ENCODE measurements at regions not wholly inside any gene's neighbourhood (a gene's known extent, or its start where the extent isn't known, plus 50 kb on each side); places are given as distances from the start of the nearest gene placed in this dataset.

DNA sequence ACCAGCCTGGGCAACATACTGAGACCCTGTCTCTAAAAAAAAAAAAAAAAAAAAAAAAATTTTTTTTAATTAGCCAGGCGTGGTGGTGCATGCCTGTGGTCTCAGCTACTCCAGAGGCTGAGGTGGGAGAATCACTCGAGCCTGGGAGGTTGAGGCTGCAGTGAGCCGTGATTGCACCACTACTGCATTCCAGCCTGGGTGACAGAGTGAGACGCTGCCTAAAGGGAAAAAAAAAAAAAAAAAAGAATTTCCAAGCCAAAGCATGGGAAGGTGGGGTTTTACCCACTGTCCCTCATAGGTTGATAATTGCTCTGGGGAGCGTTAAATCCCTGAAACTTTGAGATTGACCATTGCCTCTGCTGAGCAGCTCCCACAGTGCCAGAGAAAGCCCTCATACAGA, 427.5 kb downstream of the BCOR start:
- DNase-seq, result peak; percentile 28
- peaks cover 13% of the 10 kb centered on the region for H3F3A ChIP-seq (ENCODE audit: insufficient read depth)
- H3K9ac ChIP-seq, result no peak overlapping the region
- H3K9me3 ChIP-seq (ENCODE audit: low read depth), result no peaks in the 10 kb centered on the region
- no peak overlapping the region for H3K4me3 ChIP-seq
- no peak overlapping the region for H3K27ac ChIP-seq
- no peaks in the 10 kb centered on the region for H3K36me3 ChIP-seq (ENCODE audit: low read depth)
- WGBS, 2 experiments (ENCODE audit: low coverage in 1 of 2, low lambda C conversion rate in 2 of 2, missing lambda C conversion rate in 2 of 2), result 67 to 72% methylated on average over 3 to 5 of the region's 5 CpGs
- no peaks in the 10 kb centered on the region for H3K9me2 ChIP-seq (ENCODE audit: insufficient read depth)
- no peak for TF ChIP-seq EZH2 (IDR thresholded peaks at IDR 0.05; ENCODE audit: insufficient read depth, poor library complexity, severe bottlenecking)
- H2AFZ ChIP-seq, result no peak overlapping the region
- peaks cover 16% of the 10 kb centered on the region for H3K4me1 ChIP-seq (ENCODE audit: insufficient read depth)
- H3K27me3 ChIP-seq (replicated peaks; ENCODE audit: insufficient read depth), result no peaks in the 10 kb centered on the region
- in situ Hi-C loops (cut with MboI), result no loop called here
- H3K4me2 ChIP-seq (ENCODE audit: unreplicated experiment), result no peak overlapping the region
- H3K79me2 ChIP-seq (ENCODE audit: insufficient read depth), result no peaks in the 10 kb centered on the region
- no peaks in the 10 kb centered on the region for H4K20me1 ChIP-seq (ENCODE audit: insufficient read depth)

DNA sequence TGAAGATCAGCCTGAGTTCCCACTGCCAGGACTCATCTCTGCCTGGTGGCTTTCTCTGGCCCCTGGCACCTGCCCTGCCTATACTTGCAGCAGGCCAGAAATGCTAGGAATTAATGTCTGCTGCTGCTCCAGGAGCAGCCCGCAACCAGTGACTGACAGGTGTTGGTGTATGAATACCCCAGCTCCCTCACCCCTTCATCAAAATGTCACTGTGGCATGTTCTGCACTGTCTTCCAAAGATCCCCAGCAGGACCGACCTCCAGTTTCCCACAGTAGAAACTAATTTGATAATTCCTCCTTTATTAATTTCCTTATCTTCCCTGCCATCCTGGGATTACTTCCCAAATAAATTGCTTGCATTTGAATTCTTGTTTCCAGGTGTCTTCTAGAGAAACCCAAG, 425.4 kb downstream of the BCOR start:
- TF ChIP-seq EZH2phosphoT487 (IDR thresholded peaks at IDR 0.05; ENCODE audit: insufficient read depth, low read depth), result no peak
- no peak for TF ChIP-seq EZH2 (IDR thresholded peaks at IDR 0.05; ENCODE audit: insufficient read depth, poor library complexity, severe bottlenecking)
- Histone ChIP-seq H3K9me2 (ENCODE audit: insufficient read depth) (no peaks in the 10 kb centered on the region), H4K20me1 (ENCODE audit: insufficient read depth) (no peaks in the 10 kb centered on the region), H3K36me3 (ENCODE audit: low read depth) (no peaks in the 10 kb centered on the region), H3K27me3 (replicated peaks; ENCODE audit: insufficient read depth) (no peaks in the 10 kb centered on the region), H3K4me3 (no peak overlapping the region), H3K9ac (no peak overlapping the region), H3K27ac (no peak overlapping the region), H3K79me2 (ENCODE audit: insufficient read depth) (no peaks in the 10 kb centered on the region), H3K4me2 (ENCODE audit: unreplicated experiment) (no peak overlapping the region), H3K9me3 (ENCODE audit: low read depth) (no peaks in the 10 kb centered on the region), H2AFZ (no peak overlapping the region), H3K4me1 (ENCODE audit: insufficient read depth) (no peaks in the 10 kb centered on the region), H3F3A (ENCODE audit: insufficient read depth) (no peaks in the 10 kb centered on the region)
- WGBS, 2 experiments (ENCODE audit: low coverage in 1 of 2, low lambda C conversion rate in 2 of 2, missing lambda C conversion rate in 2 of 2), result 79 to 91% methylated on average over 2 of the region's 2 CpGs
- in situ Hi-C loops (cut with MboI), result no loop called here
- DNase-seq, result no peak

DNA sequence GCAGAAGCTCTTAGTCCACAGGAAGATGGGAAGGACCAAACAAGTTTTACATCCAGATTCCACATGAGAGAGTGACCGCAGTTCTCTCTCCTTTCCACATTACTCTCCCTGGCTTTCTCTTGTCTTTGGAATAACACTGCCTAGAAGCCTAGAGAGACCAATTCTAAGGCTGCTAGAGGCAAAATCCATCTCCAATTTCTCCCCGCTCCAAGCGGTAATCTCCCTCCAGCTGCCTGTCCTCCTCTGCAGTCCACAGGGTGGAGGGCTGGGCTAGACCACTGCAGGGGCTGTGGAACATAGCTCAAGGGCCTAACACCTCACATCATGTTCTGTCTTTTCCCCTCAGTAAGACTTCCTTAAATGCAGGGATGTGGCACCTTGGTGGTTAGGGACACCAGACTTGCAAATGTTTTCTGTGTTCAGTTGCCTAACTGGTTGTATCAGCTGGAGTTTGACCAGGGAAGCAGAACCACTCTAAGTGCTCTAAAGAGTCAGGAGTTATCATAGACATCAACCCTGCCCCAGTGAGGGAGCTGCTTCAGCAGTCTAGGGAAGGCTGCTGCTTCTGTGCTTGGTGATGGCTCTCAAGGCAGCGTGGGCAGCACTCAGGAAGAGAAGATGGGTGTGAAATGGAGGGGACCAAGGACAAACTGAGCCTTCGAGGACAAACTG, 423.1 kb downstream of the BCOR start:
- 95 to 100% methylated on average over 3 to 5 of the region's 5 CpGs for WGBS, 2 experiments (ENCODE audit: low coverage in 1 of 2, low lambda C conversion rate in 2 of 2, missing lambda C conversion rate in 2 of 2)
- Histone ChIP-seq H3F3A (ENCODE audit: insufficient read depth) (no peaks in the 10 kb centered on the region), H2AFZ (no peak overlapping the region), H4K20me1 (ENCODE audit: insufficient read depth) (no peaks in the 10 kb centered on the region), H3K27ac (no peak overlapping the region), H3K4me3 (no peak overlapping the region), H3K9me2 (ENCODE audit: insufficient read depth) (no peaks in the 10 kb centered on the region), H3K9me3 (ENCODE audit: low read depth) (no peaks in the 10 kb centered on the region), H3K4me2 (ENCODE audit: unreplicated experiment) (no peak overlapping the region), H3K9ac (no peak overlapping the region), H3K36me3 (ENCODE audit: low read depth) (no peaks in the 10 kb centered on the region), H3K27me3 (replicated peaks; ENCODE audit: insufficient read depth) (no peaks in the 10 kb centered on the region), H3K79me2 (ENCODE audit: insufficient read depth) (no peaks in the 10 kb centered on the region), H3K4me1 (ENCODE audit: insufficient read depth) (no peaks in the 10 kb centered on the region)
- in situ Hi-C loops (cut with MboI), result no loop called here
- no peak for DNase-seq
- TF ChIP-seq EZH2 (IDR thresholded peaks at IDR 0.05; ENCODE audit: insufficient read depth, poor library complexity, severe bottlenecking), result no peak
- TF ChIP-seq EZH2phosphoT487 (IDR thresholded peaks at IDR 0.05; ENCODE audit: insufficient read depth, low read depth), result no peak

DNA sequence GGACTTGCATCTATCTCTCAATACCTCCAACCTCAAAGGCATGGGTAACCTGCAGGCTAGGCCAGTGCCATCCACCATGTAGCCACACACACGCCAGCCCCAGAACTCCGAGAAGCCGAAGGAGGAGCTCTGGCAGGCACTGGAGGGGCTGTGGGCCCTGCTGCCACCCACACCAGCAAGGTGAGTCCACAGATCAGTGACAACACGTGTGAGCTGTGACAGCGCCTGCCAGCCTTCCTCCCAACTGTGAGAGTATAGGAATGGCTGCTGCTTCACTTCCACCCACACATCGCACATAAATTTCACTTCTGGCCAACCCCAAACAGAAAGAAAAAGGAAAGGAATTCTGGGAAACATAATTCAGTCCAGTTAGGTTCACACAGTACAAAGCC, 422.6 kb downstream of the BCOR start:
- Histone ChIP-seq H3K4me2 (ENCODE audit: unreplicated experiment) (no peak overlapping the region), H3K27ac (no peak overlapping the region), H3F3A (ENCODE audit: insufficient read depth) (no peaks in the 10 kb centered on the region), H3K27me3 (replicated peaks; ENCODE audit: insufficient read depth) (no peaks in the 10 kb centered on the region), H3K79me2 (ENCODE audit: insufficient read depth) (no peaks in the 10 kb centered on the region), H4K20me1 (ENCODE audit: insufficient read depth) (no peaks in the 10 kb centered on the region), H3K9me2 (ENCODE audit: insufficient read depth) (no peaks in the 10 kb centered on the region), H3K9me3 (ENCODE audit: low read depth) (no peaks in the 10 kb centered on the region), H2AFZ (no peak overlapping the region), H3K4me3 (no peak overlapping the region), H3K36me3 (ENCODE audit: low read depth) (no peaks in the 10 kb centered on the region), H3K4me1 (ENCODE audit: insufficient read depth) (no peaks in the 10 kb centered on the region), H3K9ac (no peak overlapping the region)
- in situ Hi-C loops (cut with MboI), result no loop called here
- no peak for DNase-seq
- WGBS, 2 experiments (ENCODE audit: low coverage in 1 of 2, low lambda C conversion rate in 2 of 2, missing lambda C conversion rate in 2 of 2), result 95 to 96% methylated on average over 3 to 6 of the region's 6 CpGs
- TF ChIP-seq EZH2phosphoT487 (IDR thresholded peaks at IDR 0.05; ENCODE audit: insufficient read depth, low read depth) (no peak), EZH2 (IDR thresholded peaks at IDR 0.05; ENCODE audit: insufficient read depth, poor library complexity, severe bottlenecking) (no peak)

DNA sequence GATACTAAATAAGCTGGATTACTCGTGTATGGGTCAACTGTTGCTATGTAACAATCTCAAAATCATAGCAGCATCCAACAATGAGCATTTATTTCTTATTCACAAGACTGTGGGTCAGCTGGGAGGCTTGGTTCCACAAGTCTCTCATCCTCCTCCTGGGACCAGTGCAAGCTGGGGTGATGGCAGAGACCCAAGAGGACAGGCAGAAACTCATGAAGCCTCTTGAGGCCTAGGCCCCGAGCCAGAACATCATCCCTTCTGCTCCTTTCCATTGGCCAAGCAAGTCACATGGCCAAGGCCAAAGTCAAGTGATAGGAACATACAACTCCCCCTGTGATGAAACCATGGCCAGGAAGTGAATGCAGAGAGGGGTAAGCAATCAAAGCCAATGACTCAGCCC, 422.1 kb downstream of the BCOR start:
- in situ Hi-C loops (cut with MboI), result no loop called here

More for the DNA sequence above, 422.1 kb downstream of the BCOR start:
- Histone ChIP-seq H3K27me3 (replicated peaks; ENCODE audit: insufficient read depth) (no peaks in the 10 kb centered on the region), H3K9me3 (ENCODE audit: low read depth) (no peaks in the 10 kb centered on the region), H3K36me3 (ENCODE audit: low read depth) (no peaks in the 10 kb centered on the region), H2AFZ (no peak overlapping the region), H3F3A (ENCODE audit: insufficient read depth) (no peaks in the 10 kb centered on the region), H3K79me2 (ENCODE audit: insufficient read depth) (no peaks in the 10 kb centered on the region), H3K9me2 (ENCODE audit: insufficient read depth) (no peaks in the 10 kb centered on the region), H3K27ac (no peak overlapping the region), H4K20me1 (ENCODE audit: insufficient read depth) (no peaks in the 10 kb centered on the region), H3K4me3 (no peak overlapping the region), H3K4me1 (ENCODE audit: insufficient read depth) (no peaks in the 10 kb centered on the region), H3K9ac (no peak overlapping the region), H3K4me2 (ENCODE audit: unreplicated experiment) (no peak overlapping the region)
- no peak for TF ChIP-seq EZH2phosphoT487 (IDR thresholded peaks at IDR 0.05; ENCODE audit: insufficient read depth, low read depth)
- no peak for TF ChIP-seq EZH2 (IDR thresholded peaks at IDR 0.05; ENCODE audit: insufficient read depth, poor library complexity, severe bottlenecking)
- WGBS, 2 experiments (ENCODE audit: low coverage in 1 of 2, low lambda C conversion rate in 2 of 2, missing lambda C conversion rate in 2 of 2), result 61 to 73% methylated on average over 2 of the region's 2 CpGs
- peak; percentile 50 for DNase-seq
